ENCODE measurements at regions not wholly inside any gene's neighbourhood (a gene's known extent, or its start where the extent isn't known, plus 50 kb on each side); places are given as distances from the start of the nearest gene placed in this dataset.

GRCh38 chr10:42491801-42492200 lies 146.6 kb downstream of the ZNF33B start:
- Histone ChIP-seq H3K79me2 (ENCODE audit: control insufficient read depth, insufficient read depth, low read length) (no peaks in the 10 kb centered on the region), H2BK5ac (ENCODE audit: low read length) (no peak overlapping the region), H3K23ac (ENCODE audit: low read length) (no peak overlapping the region), H3K4ac (ENCODE audit: low read depth, low read length) (no peak overlapping the region), H3K27ac (ENCODE audit: low read depth, low read length) (no peak overlapping the region), H3K4me3 (ENCODE audit: low read length) (no peak overlapping the region), H4K8ac (ENCODE audit: low read depth, low read length) (no peak overlapping the region), H3K4me1 (ENCODE audit: control insufficient read depth, low read depth, low read length) (no peaks in the 10 kb centered on the region), H2BK15ac (replicated peaks; ENCODE audit: low read depth) (no peak overlapping the region), H3K56ac (ENCODE audit: low read length) (no peak overlapping the region), H4K5ac (ENCODE audit: low read length) (no peak overlapping the region), H2BK120ac (ENCODE audit: low read depth, low read length) (no peak overlapping the region), H3K9ac (ENCODE audit: low read length) (no peak overlapping the region), H3K18ac (ENCODE audit: low read length) (no peak overlapping the region), H3K4me2 (ENCODE audit: low read length) (no peak overlapping the region), H2AK5ac (ENCODE audit: low read length) (no peak overlapping the region), H3K36me3 (ENCODE audit: control insufficient read depth, insufficient read depth, low read length) (no peaks in the 10 kb centered on the region), H3K79me1 (ENCODE audit: low read length) (no peaks in the 10 kb centered on the region), H3K27me3 (ENCODE audit: insufficient read depth, low read length, poor library complexity) (no peaks in the 10 kb centered on the region)
- no CpG with 5 or more reads among the region's 3 CpGs for WGBS (ENCODE audit: extremely low coverage, insufficient coverage, low lambda C conversion rate)
- DNase-seq = no peak

DNA sequence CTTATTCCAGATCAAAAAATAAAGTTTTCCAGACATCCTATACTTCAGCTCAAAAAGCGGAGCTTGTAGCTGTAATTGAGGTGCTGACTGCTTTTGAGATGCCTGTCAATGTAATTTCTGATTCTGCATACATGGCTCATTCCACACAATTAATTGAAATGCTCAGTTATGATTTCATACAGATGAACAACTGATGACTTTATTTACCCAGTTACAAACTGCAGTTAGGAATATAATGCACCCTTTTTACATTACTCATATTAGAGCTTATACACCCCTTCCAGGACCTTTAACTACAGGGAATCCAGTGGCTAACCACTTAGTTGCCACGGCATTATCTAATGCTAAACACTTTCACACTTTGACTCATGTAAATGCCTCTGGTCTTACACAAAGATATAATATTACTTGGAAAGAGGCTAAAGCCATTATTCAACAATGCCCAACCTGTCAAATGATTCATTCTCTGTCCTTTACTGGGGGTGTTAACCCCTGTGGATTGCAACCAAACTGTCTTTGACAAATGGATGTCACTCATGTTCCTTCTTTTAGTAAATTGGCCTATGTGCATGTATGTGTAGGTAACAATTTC lies 147.3 kb downstream of the ZNF33B start:
- H3K18ac ChIP-seq (ENCODE audit: low read length) = no peak overlapping the region
- no peaks in the 10 kb centered on the region for H3K36me3 ChIP-seq (ENCODE audit: control insufficient read depth, insufficient read depth, low read length)
- H2BK15ac ChIP-seq (replicated peaks; ENCODE audit: low read depth) = no peak overlapping the region
- no peak overlapping the region for H3K4ac ChIP-seq (ENCODE audit: low read depth, low read length)
- no peak overlapping the region for H3K4me2 ChIP-seq (ENCODE audit: low read length)
- no peaks in the 10 kb centered on the region for H3K27me3 ChIP-seq (ENCODE audit: insufficient read depth, low read length, poor library complexity)
- WGBS (ENCODE audit: extremely low coverage, insufficient coverage, low lambda C conversion rate) = no CpG with 5 or more reads among the region's 2 CpGs
- no peak overlapping the region for H2BK5ac ChIP-seq (ENCODE audit: low read length)
- no peak overlapping the region for H4K5ac ChIP-seq (ENCODE audit: low read length)
- H4K8ac ChIP-seq (ENCODE audit: low read depth, low read length) = no peak overlapping the region
- no peak overlapping the region for H3K27ac ChIP-seq (ENCODE audit: low read depth, low read length)
- H2AK5ac ChIP-seq (ENCODE audit: low read length) = no peak overlapping the region
- no peak overlapping the region for H2BK120ac ChIP-seq (ENCODE audit: low read depth, low read length)
- H3K23ac ChIP-seq (ENCODE audit: low read length) = no peak overlapping the region
- no peak for DNase-seq
- H3K4me3 ChIP-seq (ENCODE audit: low read length) = no peak overlapping the region
- H3K79me1 ChIP-seq (ENCODE audit: low read length) = no peaks in the 10 kb centered on the region
- H3K4me1 ChIP-seq (ENCODE audit: control insufficient read depth, low read depth, low read length) = no peaks in the 10 kb centered on the region
- no peaks in the 10 kb centered on the region for H3K79me2 ChIP-seq (ENCODE audit: control insufficient read depth, insufficient read depth, low read length)
- H3K56ac ChIP-seq (ENCODE audit: low read length) = no peak overlapping the region
- no peak overlapping the region for H3K9ac ChIP-seq (ENCODE audit: low read length)

DNA sequence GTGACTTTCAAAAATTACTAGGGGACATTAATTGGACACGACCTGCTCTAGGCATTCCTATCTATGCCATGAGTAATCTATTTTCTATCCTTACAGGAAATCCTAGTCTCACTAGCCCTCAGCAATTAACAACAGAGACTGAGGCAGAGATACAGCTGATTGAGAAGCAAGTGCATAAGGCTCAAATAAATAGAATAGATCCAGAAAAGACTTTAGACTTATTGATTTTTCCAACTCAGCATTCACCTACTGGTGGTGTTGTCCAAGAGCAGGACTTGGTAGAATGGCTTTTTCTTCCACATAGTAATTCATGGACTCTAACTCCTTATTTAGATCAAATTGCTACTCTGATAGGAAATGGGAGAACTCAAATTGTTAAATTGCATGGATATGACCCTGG lies 148.0 kb downstream of the ZNF33B start:
- WGBS (ENCODE audit: extremely low coverage, insufficient coverage, low lambda C conversion rate) = no CpG with 5 or more reads among the region's 1 CpG
- Histone ChIP-seq H4K8ac (ENCODE audit: low read depth, low read length) (no peak overlapping the region), H3K4me2 (ENCODE audit: low read length) (no peak overlapping the region), H3K27me3 (ENCODE audit: insufficient read depth, low read length, poor library complexity) (no peaks in the 10 kb centered on the region), H3K4me3 (ENCODE audit: low read length) (no peak overlapping the region), H3K36me3 (ENCODE audit: control insufficient read depth, insufficient read depth, low read length) (no peaks in the 10 kb centered on the region), H3K18ac (ENCODE audit: low read length) (no peak overlapping the region), H3K56ac (ENCODE audit: low read length) (no peak overlapping the region), H3K23ac (ENCODE audit: low read length) (no peak overlapping the region), H2AK5ac (ENCODE audit: low read length) (no peak overlapping the region), H3K9ac (ENCODE audit: low read length) (no peak overlapping the region), H2BK120ac (ENCODE audit: low read depth, low read length) (no peak overlapping the region), H3K4me1 (ENCODE audit: control insufficient read depth, low read depth, low read length) (no peaks in the 10 kb centered on the region), H3K79me1 (ENCODE audit: low read length) (no peaks in the 10 kb centered on the region), H3K27ac (ENCODE audit: low read depth, low read length) (no peak overlapping the region), H4K5ac (ENCODE audit: low read length) (no peak overlapping the region), H2BK5ac (ENCODE audit: low read length) (no peak overlapping the region), H2BK15ac (replicated peaks; ENCODE audit: low read depth) (no peak overlapping the region), H3K4ac (ENCODE audit: low read depth, low read length) (no peak overlapping the region), H3K79me2 (ENCODE audit: control insufficient read depth, insufficient read depth, low read length) (no peaks in the 10 kb centered on the region)
- DNase-seq = no peak

DNA sequence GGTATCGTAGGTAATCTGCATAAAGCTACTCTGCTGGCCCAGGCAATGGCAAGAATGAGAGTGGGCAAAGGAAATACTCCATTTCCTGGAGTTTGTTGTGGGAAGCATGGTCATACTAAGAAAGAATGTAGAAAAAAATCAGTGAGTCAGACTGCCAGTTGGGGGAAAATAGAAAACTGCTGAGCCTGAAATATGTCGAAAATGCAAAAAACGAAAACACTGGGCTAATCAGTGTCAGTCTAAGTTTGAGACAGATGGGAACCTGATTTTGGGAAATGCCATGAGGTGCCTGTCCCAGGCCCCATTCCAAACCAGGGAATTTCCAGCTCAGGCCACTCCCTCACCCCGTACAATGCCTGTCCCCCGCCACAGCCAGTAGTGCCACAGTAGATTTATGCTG lies 150.0 kb downstream of the ZNF33B start:
- WGBS (ENCODE audit: extremely low coverage, insufficient coverage, low lambda C conversion rate) = no CpG with 5 or more reads among the region's 5 CpGs
- no peak overlapping the region for H4K5ac ChIP-seq (ENCODE audit: low read length)
- no peak for DNase-seq
- H3K36me3 ChIP-seq (ENCODE audit: control insufficient read depth, insufficient read depth, low read length) = no peaks in the 10 kb centered on the region
- no peaks in the 10 kb centered on the region for H3K27me3 ChIP-seq (ENCODE audit: insufficient read depth, low read length, poor library complexity)
- no peak overlapping the region for H4K8ac ChIP-seq (ENCODE audit: low read depth, low read length)
- H3K27ac ChIP-seq (ENCODE audit: low read depth, low read length) = no peak overlapping the region
- no peaks in the 10 kb centered on the region for H3K79me1 ChIP-seq (ENCODE audit: low read length)
- no peak overlapping the region for H3K4me3 ChIP-seq (ENCODE audit: low read length)
- no peak overlapping the region for H3K18ac ChIP-seq (ENCODE audit: low read length)
- no peak overlapping the region for H2BK15ac ChIP-seq (replicated peaks; ENCODE audit: low read depth)
- no peaks in the 10 kb centered on the region for H3K79me2 ChIP-seq (ENCODE audit: control insufficient read depth, insufficient read depth, low read length)
- H2AK5ac ChIP-seq (ENCODE audit: low read length) = no peak overlapping the region
- H3K23ac ChIP-seq (ENCODE audit: low read length) = no peak overlapping the region
- H3K4ac ChIP-seq (ENCODE audit: low read depth, low read length) = no peak overlapping the region
- H3K56ac ChIP-seq (ENCODE audit: low read length) = no peak overlapping the region
- H3K9ac ChIP-seq (ENCODE audit: low read length) = no peak overlapping the region
- no peak overlapping the region for H2BK120ac ChIP-seq (ENCODE audit: low read depth, low read length)
- H3K4me1 ChIP-seq (ENCODE audit: control insufficient read depth, low read depth, low read length) = no peaks in the 10 kb centered on the region
- no peak overlapping the region for H3K4me2 ChIP-seq (ENCODE audit: low read length)
- no peak overlapping the region for H2BK5ac ChIP-seq (ENCODE audit: low read length)

DNA sequence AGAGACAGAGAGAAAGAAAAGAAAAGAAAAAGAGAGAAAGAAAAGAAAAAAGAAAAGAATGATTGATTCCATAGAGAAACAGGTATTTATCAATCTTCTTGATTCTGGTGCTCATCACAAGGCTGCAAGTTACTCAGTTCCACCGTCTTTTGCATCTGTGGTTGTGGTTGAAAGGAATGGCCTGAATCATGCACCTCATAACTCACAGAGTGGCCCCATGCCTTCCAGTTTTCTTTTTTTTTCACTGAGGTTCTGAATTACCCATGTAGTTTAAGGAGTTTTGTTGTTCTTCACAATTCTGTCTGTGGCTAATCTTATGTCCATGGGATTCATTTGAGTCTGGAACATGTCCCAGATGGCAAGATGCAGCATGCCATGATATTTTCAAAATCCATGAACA lies 156.0 kb downstream of the ZNF33B start:
- no peak for DNase-seq
- no peaks in the 10 kb centered on the region for H3K4me1 ChIP-seq (ENCODE audit: control insufficient read depth, low read depth, low read length)
- no peak overlapping the region for H4K5ac ChIP-seq (ENCODE audit: low read length)
- H3K4me3 ChIP-seq (ENCODE audit: low read length) = no peak overlapping the region
- no CpG with 5 or more reads among the region's 1 CpG for WGBS (ENCODE audit: extremely low coverage, insufficient coverage, low lambda C conversion rate)
- no peak overlapping the region for H2AK5ac ChIP-seq (ENCODE audit: low read length)
- H3K18ac ChIP-seq (ENCODE audit: low read length) = no peak overlapping the region
- no peaks in the 10 kb centered on the region for H3K79me2 ChIP-seq (ENCODE audit: control insufficient read depth, insufficient read depth, low read length)
- H3K23ac ChIP-seq (ENCODE audit: low read length) = no peak overlapping the region
- H3K4me2 ChIP-seq (ENCODE audit: low read length) = no peak overlapping the region
- H3K9ac ChIP-seq (ENCODE audit: low read length) = no peak overlapping the region
- no peaks in the 10 kb centered on the region for H3K27me3 ChIP-seq (ENCODE audit: insufficient read depth, low read length, poor library complexity)
- H2BK5ac ChIP-seq (ENCODE audit: low read length) = no peak overlapping the region
- no peak overlapping the region for H3K56ac ChIP-seq (ENCODE audit: low read length)
- no peak overlapping the region for H3K27ac ChIP-seq (ENCODE audit: low read depth, low read length)
- H2BK120ac ChIP-seq (ENCODE audit: low read depth, low read length) = no peak overlapping the region
- no peak overlapping the region for H3K4ac ChIP-seq (ENCODE audit: low read depth, low read length)
- H3K36me3 ChIP-seq (ENCODE audit: control insufficient read depth, insufficient read depth, low read length) = no peaks in the 10 kb centered on the region
- H2BK15ac ChIP-seq (replicated peaks; ENCODE audit: low read depth) = no peak overlapping the region
- H3K79me1 ChIP-seq (ENCODE audit: low read length) = no peaks in the 10 kb centered on the region
- H4K8ac ChIP-seq (ENCODE audit: low read depth, low read length) = no peak overlapping the region

DNA sequence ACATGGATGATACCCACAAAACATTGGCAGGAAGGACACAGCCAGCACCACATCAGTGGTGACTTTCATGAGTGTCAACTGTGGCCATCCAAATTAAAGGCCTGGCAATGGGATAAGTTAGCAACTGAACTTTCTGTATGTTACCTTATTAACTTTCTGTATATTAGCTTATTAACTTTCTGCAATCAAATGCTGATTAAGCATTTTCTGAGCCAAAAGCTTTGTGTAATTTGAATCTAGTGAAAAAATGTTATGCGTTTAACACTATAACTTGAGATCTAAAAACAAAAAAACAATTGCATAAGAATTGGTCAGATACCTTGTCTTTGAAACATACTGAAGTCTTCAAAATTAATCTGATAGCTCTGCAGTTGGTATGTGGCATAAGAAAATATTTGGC lies 159.3 kb downstream of the ZNF33B start:
- Histone ChIP-seq H2BK15ac (replicated peaks; ENCODE audit: low read depth) (no peak overlapping the region), H3K79me2 (ENCODE audit: control insufficient read depth, insufficient read depth, low read length) (no peaks in the 10 kb centered on the region), H3K4me3 (ENCODE audit: low read length) (no peak overlapping the region), H4K8ac (ENCODE audit: low read depth, low read length) (no peak overlapping the region), H3K4me1 (ENCODE audit: control insufficient read depth, low read depth, low read length) (no peaks in the 10 kb centered on the region), H2AK5ac (ENCODE audit: low read length) (no peak overlapping the region), H2BK120ac (ENCODE audit: low read depth, low read length) (no peak overlapping the region), H3K79me1 (ENCODE audit: low read length) (no peaks in the 10 kb centered on the region), H3K18ac (ENCODE audit: low read length) (no peak overlapping the region), H3K56ac (ENCODE audit: low read length) (no peak overlapping the region), H4K5ac (ENCODE audit: low read length) (no peak overlapping the region), H3K4ac (ENCODE audit: low read depth, low read length) (no peak overlapping the region), H3K27me3 (ENCODE audit: insufficient read depth, low read length, poor library complexity) (no peaks in the 10 kb centered on the region), H3K23ac (ENCODE audit: low read length) (no peak overlapping the region), H2BK5ac (ENCODE audit: low read length) (no peak overlapping the region), H3K27ac (ENCODE audit: low read depth, low read length) (no peak overlapping the region), H3K36me3 (ENCODE audit: control insufficient read depth, insufficient read depth, low read length) (no peaks in the 10 kb centered on the region), H3K9ac (ENCODE audit: low read length) (no peak overlapping the region), H3K4me2 (ENCODE audit: low read length) (no peak overlapping the region)
- WGBS (ENCODE audit: extremely low coverage, insufficient coverage, low lambda C conversion rate) = no CpG with 5 or more reads among the region's 1 CpG
- DNase-seq = no peak
